PC-3 (cell line): ENCODE measurements at regions not wholly inside any gene's neighbourhood (a gene's known extent, or its start where the extent isn't known, plus 50 kb on each side); places are given as distances from the start of the nearest gene placed in this dataset.

Experiments
- ATAC-seq: fragments of 200-7000 bp; cut with Tn5 transposase; 2 replicates; pipeline ENCODE4 v1.9.1; 2020; ENCODE audit warnings: mild to moderate bottlenecking, moderate library complexity
- BruUV-seq: library from RNA; stranded (reverse); fragments of 400-500 nt; replicated peaks from 2 replicates; lab custom pipeline; 2021; lab: Mats Ljungman, UMichigan
- CTCF ChIA-PET: fragments of 300-600 bp; sonication (Branson Sonifier 250); formaldehyde crosslinking; loops from one replicate; lab custom pipeline; 2022; ENCODE audit warnings: antibody characterized with exemption; lab: Charles Lee
- POLR2A ChIA-PET: fragments of 300-600 bp; sonication (Branson Sonifier 250); formaldehyde crosslinking; loops from one replicate; lab custom pipeline; 2022; ENCODE audit warnings: antibody characterized with exemption; ENCODE audit not compliant: unreplicated experiment; lab: Charles Lee
- DNase-seq: peaks from one replicate; pipeline ENCODE4 v3.0.0-alpha.2; 2015
- H2AFZ ChIP-seq: fragments of 300-600 bp; sonication (generic); 2 replicates; pipeline ENCODE4 v1.6.0; 2016; ENCODE audit warnings: antibody characterized with exemption, low read length
- H3F3A ChIP-seq: fragments of 300-600 bp; sonication (generic); one replicate; pipeline ENCODE4 v1.6.0; 2017; ENCODE audit warnings: antibody characterized with exemption, low read length, control low read depth, mild to moderate bottlenecking; ENCODE audit not compliant: unreplicated experiment
- H3K27ac ChIP-seq: fragments of 300-600 bp; sonication (generic); 2 replicates; pipeline ENCODE4 v1.5.1; 2016; ENCODE audit warnings: mild to moderate bottlenecking, low read length
- H3K27me3 ChIP-seq: fragments of 300-600 bp; sonication (generic); 2 replicates; pipeline ENCODE4 v1.6.1; 2016; ENCODE audit warnings: low read length, mixed read lengths
- H3K36me3 ChIP-seq: fragments of 300-600 bp; sonication (generic); 2 replicates; pipeline ENCODE4 v1.6.1; 2016; ENCODE audit warnings: low read depth, mixed run types, low read length, mixed read lengths
- H3K4me1 ChIP-seq: fragments of 300-600 bp; sonication (generic); 2 replicates; pipeline ENCODE4 v1.5.1; 2016; ENCODE audit warnings: low read length; ENCODE audit not compliant: insufficient read depth
- H3K4me2 ChIP-seq: fragments of 300-600 bp; sonication (generic); 2 replicates; pipeline ENCODE4 v1.6.0; 2016; ENCODE audit warnings: low read length
- H3K4me3 ChIP-seq: fragments of 300-600 bp; sonication (generic); 2 replicates; pipeline ENCODE4 v1.5.1; 2016; ENCODE audit warnings: mild to moderate bottlenecking, low read length, mixed read lengths
- H3K79me2 ChIP-seq: fragments of 300-600 bp; sonication (generic); 2 replicates; pipeline ENCODE4 v1.6.1; 2017; ENCODE audit warnings: low read length, mixed read lengths
- H3K9ac ChIP-seq: fragments of 300-600 bp; sonication (generic); 2 replicates; pipeline ENCODE4 v1.6.0; 2016; ENCODE audit warnings: mild to moderate bottlenecking, low read length
- H3K9me2 ChIP-seq: fragments of 300-600 bp; sonication (generic); replicated peaks from 2 replicates; pipeline ENCODE4 v1.6.1; 2016; ENCODE audit warnings: mixed run types, low read length, mixed read lengths
- H3K9me3 ChIP-seq: fragments of 300-600 bp; sonication (generic); 2 replicates; pipeline ENCODE4 v1.6.1; 2016; ENCODE audit warnings: low read length, mixed read lengths
- H4K20me1 ChIP-seq: fragments of 300-600 bp; sonication (generic); 2 replicates; pipeline ENCODE4 v1.6.1; 2016; ENCODE audit warnings: low read length, mixed read lengths
- EZH2 ChIP-seq: fragments of 300-600 bp; sonication (generic); IDR thresholded peaks from one replicate; pipeline ENCODE4 v1.6.1; 2017; ENCODE audit warnings: antibody characterized with exemption, mild to moderate bottlenecking, low read length; ENCODE audit not compliant: unreplicated experiment
- EZH2phosphoT487 ChIP-seq: fragments of 300-600 bp; sonication (generic); IDR thresholded peaks from 2 replicates; pipeline ENCODE4 v1.6.1; 2018; ENCODE audit warnings: mild to moderate bottlenecking, antibody characterized with exemption, low read length, borderline replicate concordance
- intact Hi-C: fragments of 100-400 bp; cut with micrococcal nuclease; formaldehyde crosslinking; loops from 2 replicates; pipeline ENCODE4 v1.9.0; 2023
- TF ChIP-seq, protein P1 (sequence below): fragments of 300-600 bp; sonication (generic); conservative IDR thresholded peaks from 2 replicates; pipeline ENCODE4 v1.5.1; 2017; ENCODE audit warnings: antibody characterized with exemption, low read depth, mild to moderate bottlenecking, low read length

DNA sequence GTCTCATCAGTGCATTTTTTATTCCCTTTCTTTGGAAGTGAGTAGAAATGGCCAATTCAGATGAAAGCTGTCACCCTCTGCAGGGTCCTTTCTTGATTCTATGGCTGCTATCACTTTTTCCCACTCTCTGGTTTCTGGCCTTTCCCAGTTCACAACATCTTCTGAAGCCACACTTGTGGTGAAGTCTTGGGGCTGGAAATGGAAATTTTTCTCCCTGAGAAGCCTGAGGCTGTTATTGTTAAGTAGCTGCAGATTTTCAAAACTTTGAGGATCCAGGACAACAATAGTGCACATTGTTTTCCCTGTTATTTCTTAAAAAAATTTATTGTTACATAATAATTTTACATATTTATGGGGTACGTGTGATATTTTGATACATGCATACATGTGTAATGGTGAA, 250.3 kb upstream of the RASGRP1 start:
- no TSS peak for BruUV-seq
- POLR2A ChIA-PET: no interaction called here
- intact Hi-C loops: loop anchor here (5.0 to 10.0 kb wide), 2 partner anchors 620 to 942 kb away; no protein-coding TSS in a partner anchor

DNA sequence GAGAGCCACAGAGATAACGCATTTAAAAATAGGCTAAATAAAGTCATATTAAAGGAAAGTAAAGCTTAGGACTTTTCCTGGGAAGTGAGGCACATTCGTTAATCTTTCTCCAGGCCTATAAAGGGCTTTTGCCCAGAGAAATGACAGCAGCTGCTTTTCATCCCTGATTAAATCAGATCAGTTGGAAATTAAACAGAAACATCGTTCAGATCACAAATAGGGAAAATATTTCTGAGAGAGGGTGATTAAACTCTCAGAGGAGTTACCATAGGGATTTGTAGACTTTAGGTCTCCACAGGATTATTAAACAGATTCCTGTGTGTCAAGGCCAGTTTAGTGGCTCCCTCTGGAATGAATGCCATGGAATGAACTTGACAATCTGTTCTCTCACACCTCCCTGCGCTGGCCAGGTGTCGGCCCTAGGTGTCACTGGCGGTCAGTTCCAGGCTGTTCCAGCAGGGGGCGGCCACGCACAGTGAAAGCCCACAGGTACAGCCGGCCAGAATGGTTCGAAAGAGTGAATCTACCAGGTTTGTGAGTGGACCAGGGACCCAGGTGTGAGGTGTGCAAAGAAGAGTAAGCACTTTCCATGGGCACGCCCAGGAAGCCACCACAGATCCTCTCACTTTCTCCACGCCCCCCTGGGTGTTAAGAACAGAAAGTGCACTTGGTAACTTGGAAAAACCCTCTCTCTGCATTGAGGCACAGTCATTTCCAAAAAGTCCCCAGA, 253.0 kb upstream of the RASGRP1 start:
- POLR2A ChIA-PET: no interaction called here
- no peaks in the 10 kb centered on the region for H3F3A ChIP-seq

More for the DNA sequence above, 250.3 kb upstream of the RASGRP1 start:
- Histone ChIP-seq H3K4me3 (no peak overlapping the region), H3K4me2 (no peak overlapping the region), H3K9me3 (no peaks in the 10 kb centered on the region), H3K9me2 (no peaks in the 10 kb centered on the region), H3K36me3 (no peaks in the 10 kb centered on the region; the same call in 1 of the 2 replicates), H3K79me2 (no peaks in the 10 kb centered on the region), H3F3A (no peaks in the 10 kb centered on the region), H3K4me1 (peaks cover 4% of the 10 kb centered on the region; the same call in 1 of the 2 replicates), H2AFZ (no peak overlapping the region), H3K27ac (no peak overlapping the region), H3K27me3 (no peaks in the 10 kb centered on the region), H3K9ac (no peak overlapping the region), H4K20me1 (no peaks in the 10 kb centered on the region)
- ATAC-seq: no peak
- no peak for TF ChIP-seq EZH2
- no peak for TF ChIP-seq EZH2phosphoT487
- CTCF ChIA-PET: interaction anchor here (0.6 kb wide), 1 partner anchor 180 kb away, joined by 3 read pairs; no protein-coding TSS in a partner anchor
- no peak for DNase-seq

DNA sequence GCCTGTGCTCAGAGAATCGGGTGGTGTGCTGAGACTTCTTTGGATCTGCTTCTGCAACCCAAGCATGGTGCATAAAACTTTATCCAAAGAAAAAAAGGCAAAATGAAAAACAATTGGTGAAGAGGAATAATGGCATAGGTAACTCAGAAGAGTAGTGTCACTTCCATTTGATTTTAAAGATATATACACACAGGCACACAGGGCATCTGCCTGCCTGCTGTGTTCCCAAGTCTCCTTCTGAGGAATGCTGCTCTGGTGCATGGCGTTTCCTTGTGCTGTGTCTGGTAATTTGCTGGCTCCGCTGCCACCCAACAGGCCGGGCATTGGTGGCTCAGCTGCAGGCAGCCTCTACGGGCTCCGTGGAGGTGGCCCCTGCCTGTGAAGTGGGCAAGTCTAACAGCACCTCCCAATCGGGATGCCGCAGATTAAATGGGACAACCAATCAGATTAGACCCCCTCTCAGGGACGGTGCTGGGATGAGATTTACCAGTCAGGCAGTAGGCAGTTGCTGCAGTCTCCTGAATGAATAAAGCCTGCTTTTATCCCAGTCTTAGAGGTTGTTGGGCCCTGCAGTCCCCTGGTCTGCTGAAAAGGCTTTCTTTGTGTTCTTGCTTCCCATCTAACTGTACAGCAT, 253.7 kb upstream of the RASGRP1 start:
- TF ChIP-seq EZH2phosphoT487: no peak
- TF ChIP-seq, protein P1, sequence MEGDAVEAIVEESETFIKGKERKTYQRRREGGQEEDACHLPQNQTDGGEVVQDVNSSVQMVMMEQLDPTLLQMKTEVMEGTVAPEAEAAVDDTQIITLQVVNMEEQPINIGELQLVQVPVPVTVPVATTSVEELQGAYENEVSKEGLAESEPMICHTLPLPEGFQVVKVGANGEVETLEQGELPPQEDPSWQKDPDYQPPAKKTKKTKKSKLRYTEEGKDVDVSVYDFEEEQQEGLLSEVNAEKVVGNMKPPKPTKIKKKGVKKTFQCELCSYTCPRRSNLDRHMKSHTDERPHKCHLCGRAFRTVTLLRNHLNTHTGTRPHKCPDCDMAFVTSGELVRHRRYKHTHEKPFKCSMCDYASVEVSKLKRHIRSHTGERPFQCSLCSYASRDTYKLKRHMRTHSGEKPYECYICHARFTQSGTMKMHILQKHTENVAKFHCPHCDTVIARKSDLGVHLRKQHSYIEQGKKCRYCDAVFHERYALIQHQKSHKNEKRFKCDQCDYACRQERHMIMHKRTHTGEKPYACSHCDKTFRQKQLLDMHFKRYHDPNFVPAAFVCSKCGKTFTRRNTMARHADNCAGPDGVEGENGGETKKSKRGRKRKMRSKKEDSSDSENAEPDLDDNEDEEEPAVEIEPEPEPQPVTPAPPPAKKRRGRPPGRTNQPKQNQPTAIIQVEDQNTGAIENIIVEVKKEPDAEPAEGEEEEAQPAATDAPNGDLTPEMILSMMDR: no peak
- no peak for TF ChIP-seq EZH2
- no peak overlapping the region for H3K9ac ChIP-seq
- CTCF ChIA-PET: no interaction called here
- peak overlapping the region; percentile 58; the same call in 1 of the 2 replicates for H2AFZ ChIP-seq
- DNase-seq: no peak
- H3K9me2 ChIP-seq: no peaks in the 10 kb centered on the region
- H3K4me2 ChIP-seq: peak overlapping the region; percentile 67
- peaks cover 4% of the 10 kb centered on the region; the same call in 1 of the 2 replicates for H3K4me1 ChIP-seq
- H3F3A ChIP-seq: no peaks in the 10 kb centered on the region
- H3K79me2 ChIP-seq: no peaks in the 10 kb centered on the region
- no peaks in the 10 kb centered on the region; the same call in 1 of the 2 replicates for H3K36me3 ChIP-seq
- no peak for ATAC-seq
- no TSS peak for BruUV-seq
- H3K9me3 ChIP-seq: no peaks in the 10 kb centered on the region
- H3K27me3 ChIP-seq: no peaks in the 10 kb centered on the region
- H3K27ac ChIP-seq: no peak overlapping the region
- no peaks in the 10 kb centered on the region for H4K20me1 ChIP-seq
- intact Hi-C loops: loop anchor here (5.0 to 10.0 kb wide), 2 partner anchors 617 to 939 kb away; no protein-coding TSS in a partner anchor
- no peak overlapping the region; the same call in 1 of the 2 replicates for H3K4me3 ChIP-seq
- POLR2A ChIA-PET: no interaction called here

More for the DNA sequence above, 253.0 kb upstream of the RASGRP1 start:
- intact Hi-C loops: loop anchor here (1.0 to 10.0 kb wide), 10 partner anchors 47 to 940 kb away; no protein-coding TSS in a partner anchor
- TF ChIP-seq, protein P1: peak; percentile 100
- TF ChIP-seq EZH2phosphoT487 (no peak), EZH2 (no peak)
- H3K27ac ChIP-seq: no peak overlapping the region
- no peaks in the 10 kb centered on the region for H4K20me1 ChIP-seq
- H3K36me3 ChIP-seq: no peaks in the 10 kb centered on the region; the same call in 1 of the 2 replicates
- peak; percentile 100 for ATAC-seq
- H3K4me1 ChIP-seq: peaks cover 4% of the 10 kb centered on the region; the same call in 1 of the 2 replicates
- H3K9me3 ChIP-seq: no peaks in the 10 kb centered on the region
- no peaks in the 10 kb centered on the region for H3K27me3 ChIP-seq
- peak; percentile 91 for DNase-seq
- H3K9me2 ChIP-seq: no peaks in the 10 kb centered on the region
- peak overlapping the region; percentile 67 for H3K4me2 ChIP-seq
- CTCF ChIA-PET: no interaction called here
- H3K9ac ChIP-seq: no peak overlapping the region
- no peaks in the 10 kb centered on the region for H3K79me2 ChIP-seq
- no peak overlapping the region; the same call in 1 of the 2 replicates for H3K4me3 ChIP-seq
- peak overlapping the region; percentile 58; the same call in 1 of the 2 replicates for H2AFZ ChIP-seq
- BruUV-seq: no TSS peak
